GM19467 (cell line): ENCODE measurements at regions not wholly inside any gene's neighbourhood (a gene's known extent, or its start where the extent isn't known, plus 50 kb on each side); places are given as distances from the start of the nearest gene placed in this dataset.
A peak's percentile ranks its signal among the peaks of the same experiment; 100 is the strongest.

Source experiments
- ATAC-seq: cut with Tn5 transposase; IDR thresholded peaks from one replicate; pipeline ENCODE4 v1.9.1; 2021; ENCODE audit warnings: mild to moderate bottlenecking, moderate library complexity; ENCODE audit not compliant: unreplicated experiment

GRCh38 chr4:159003420-159004253 lies 99.2 kb upstream of the RAPGEF2 start:
- no peak for ATAC-seq

- ATAC-seq, result no peak
Measured at GRCh38 chr4:159006202-159006601, 96.7 kb upstream of the RAPGEF2 start.

- no peak for ATAC-seq
Measured at GRCh38 chr4:159008671-159009070, 94.2 kb upstream of the RAPGEF2 start.

GRCh38 chr4:159009521-159009920 lies 93.4 kb upstream of the RAPGEF2 start:
- ATAC-seq, result no peak

GRCh38 chr4:159010100-159010499 lies 92.8 kb upstream of the RAPGEF2 start:
- ATAC-seq, result no peak

- no peak for ATAC-seq
Measured at GRCh38 chr4:159010563-159011260, 92.2 kb upstream of the RAPGEF2 start.

GRCh38 chr4:159012381-159012780 lies 90.5 kb upstream of the RAPGEF2 start:
- no peak for ATAC-seq

GRCh38 chr4:159013692-159014091 lies 89.2 kb upstream of the RAPGEF2 start:
- ATAC-seq, result no peak

GRCh38 chr4:159014859-159015258 lies 88.0 kb upstream of the RAPGEF2 start:
- no peak for ATAC-seq

GRCh38 chr4:159015841-159016240 lies 87.0 kb upstream of the RAPGEF2 start:
- ATAC-seq, result no peak

GRCh38 chr4:159016593-159017024 lies 86.3 kb upstream of the RAPGEF2 start:
- peak; percentile 51 for ATAC-seq

GRCh38 chr4:159017323-159018026 lies 85.4 kb upstream of the RAPGEF2 start:
- ATAC-seq, result peak; percentile 24

- peak; percentile 86 for ATAC-seq
Measured at GRCh38 chr4:159018062-159018629, 84.7 kb upstream of the RAPGEF2 start.

- no peak for ATAC-seq
Measured at GRCh38 chr4:159019356-159019755, 83.5 kb upstream of the RAPGEF2 start.

GRCh38 chr4:159021597-159022385 lies 81.1 kb upstream of the RAPGEF2 start:
- ATAC-seq, result no peak

- no peak for ATAC-seq
Measured at GRCh38 chr4:159023741-159024140, 79.1 kb upstream of the RAPGEF2 start.

GRCh38 chr4:159024266-159024665 lies 78.6 kb upstream of the RAPGEF2 start:
- no peak for ATAC-seq

- ATAC-seq, result no peak
Measured at GRCh38 chr4:159024828-159025227, 78.1 kb upstream of the RAPGEF2 start.

- no peak for ATAC-seq
Measured at GRCh38 chr4:159026329-159026728, 76.5 kb upstream of the RAPGEF2 start.

GRCh38 chr4:159027535-159027934 lies 75.3 kb upstream of the RAPGEF2 start:
- no peak for ATAC-seq
